Stomach (tissue), 4 donors: ENCODE measurements at regions not wholly inside any gene's neighbourhood (a gene's known extent, or its start where the extent isn't known, plus 50 kb on each side); places are given as distances from the start of the nearest gene placed in this dataset.

ENCODE experiments used
- EP300 ChIP-seq: sonication (generic); formaldehyde crosslinking; IDR thresholded peaks from one replicate; pipeline ENCODE4 v1.6.1; 2017; ENCODE audit warnings: antibody characterized with exemption
- TF ChIP-seq, protein P1 (sequence below), 7 experiments: fragments of 450-650 bp in 4 of 7; fragments of 200-600 bp in 3 of 7; sonication (generic) in 3 of 7; IDR thresholded peaks; one replicate each; pipeline ENCODE4 v1.5.1; 2016 to 2019; ENCODE audit warnings: antibody characterized with exemption in 7 of 7, control low read depth in 2 of 7, mild to moderate bottlenecking in 1 of 7

DNA sequence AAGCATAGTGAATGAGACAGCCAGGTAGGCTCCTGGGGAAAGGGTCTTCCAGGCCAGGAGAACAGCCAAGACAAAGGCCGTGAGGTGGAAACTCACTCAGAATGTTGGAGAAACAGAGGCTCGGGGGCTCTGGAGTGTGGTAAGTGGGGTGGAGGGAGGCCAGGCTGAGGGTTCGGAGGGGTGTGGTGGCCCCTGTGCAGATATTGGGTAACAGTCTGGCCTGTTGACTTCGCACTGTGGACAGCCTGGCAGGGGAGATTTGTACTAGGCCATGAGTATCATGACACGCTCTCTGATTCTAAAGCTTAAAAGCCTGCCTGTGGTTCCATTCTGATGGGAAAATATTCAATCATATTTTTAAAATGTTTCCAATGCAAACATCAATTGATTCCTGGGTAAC lies 239.3 kb downstream of the GADD45G start:
- no peak for TF ChIP-seq EP300
- TF ChIP-seq, protein P1, sequence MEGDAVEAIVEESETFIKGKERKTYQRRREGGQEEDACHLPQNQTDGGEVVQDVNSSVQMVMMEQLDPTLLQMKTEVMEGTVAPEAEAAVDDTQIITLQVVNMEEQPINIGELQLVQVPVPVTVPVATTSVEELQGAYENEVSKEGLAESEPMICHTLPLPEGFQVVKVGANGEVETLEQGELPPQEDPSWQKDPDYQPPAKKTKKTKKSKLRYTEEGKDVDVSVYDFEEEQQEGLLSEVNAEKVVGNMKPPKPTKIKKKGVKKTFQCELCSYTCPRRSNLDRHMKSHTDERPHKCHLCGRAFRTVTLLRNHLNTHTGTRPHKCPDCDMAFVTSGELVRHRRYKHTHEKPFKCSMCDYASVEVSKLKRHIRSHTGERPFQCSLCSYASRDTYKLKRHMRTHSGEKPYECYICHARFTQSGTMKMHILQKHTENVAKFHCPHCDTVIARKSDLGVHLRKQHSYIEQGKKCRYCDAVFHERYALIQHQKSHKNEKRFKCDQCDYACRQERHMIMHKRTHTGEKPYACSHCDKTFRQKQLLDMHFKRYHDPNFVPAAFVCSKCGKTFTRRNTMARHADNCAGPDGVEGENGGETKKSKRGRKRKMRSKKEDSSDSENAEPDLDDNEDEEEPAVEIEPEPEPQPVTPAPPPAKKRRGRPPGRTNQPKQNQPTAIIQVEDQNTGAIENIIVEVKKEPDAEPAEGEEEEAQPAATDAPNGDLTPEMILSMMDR (IDR thresholded peaks at IDR 0.05): no peak
